Superior temporal gyrus (tissue), 1 donor: ENCODE measurements at regions not wholly inside any gene's neighbourhood (a gene's known extent, or its start where the extent isn't known, plus 50 kb on each side); places are given as distances from the start of the nearest gene placed in this dataset.
A peak's percentile ranks its signal among the peaks of the same experiment; 100 is the strongest.
"Not testable (repeated sequence)": the region's sequence is repeated elsewhere in the genome, so short reads cannot be mapped to it uniquely, and the experiment has no call there.

Source experiments
- DNase-seq: peaks from one replicate; pipeline ENCODE4 v3.0.0-alpha.2; 2016; ENCODE audit errors: extremely low spot score

- not testable (repeated sequence) for DNase-seq
Measured at GRCh38 chr5:71343994-71344393, 111.5 kb upstream of the BDP1 start.

- DNase-seq, result not testable (repeated sequence)
Measured at GRCh38 chr5:71372601-71373000, 82.8 kb upstream of the BDP1 start.

- not testable (repeated sequence) for DNase-seq
Measured at GRCh38 chr5:71373054-71373734, 82.3 kb upstream of the BDP1 start.

GRCh38 chr5:71384204-71384603 is 71.2 kb upstream of the BDP1 start:
- not testable (repeated sequence) for DNase-seq

- DNase-seq, result no peak
Measured at GRCh38 chr5:71384706-71385105, 70.7 kb upstream of the BDP1 start.

GRCh38 chr5:71385208-71385607 is 70.2 kb upstream of the BDP1 start:
- DNase-seq, result not testable (repeated sequence)

GRCh38 chr5:71388184-71388583 is 67.3 kb upstream of the BDP1 start:
- not testable (repeated sequence) for DNase-seq

- peak; percentile 40 for DNase-seq
Measured at GRCh38 chr5:71398400-71398799, 57.1 kb upstream of the BDP1 start.

GRCh38 chr5:71398859-71399258 is 56.6 kb upstream of the BDP1 start:
- DNase-seq, result not testable (repeated sequence)

- DNase-seq, result not testable (repeated sequence)
Measured at GRCh38 chr5:71399443-71399842, 56.0 kb upstream of the BDP1 start.

- not testable (repeated sequence) for DNase-seq
Measured at GRCh38 chr5:71400626-71401025, 54.8 kb upstream of the BDP1 start.

- not testable (repeated sequence) for DNase-seq
Measured at GRCh38 chr5:71401150-71401549, 54.3 kb upstream of the BDP1 start.

GRCh38 chr5:71401564-71401963 is 53.9 kb upstream of the BDP1 start:
- not testable (repeated sequence) for DNase-seq

GRCh38 chr5:71404441-71404840 is 51.0 kb upstream of the BDP1 start:
- not testable (repeated sequence) for DNase-seq

- DNase-seq, result not testable (repeated sequence)
Measured at GRCh38 chr5:71404936-71405335, 50.5 kb upstream of the BDP1 start.
